Lung microvascular endothelial cell (primary cell): ENCODE measurements at regions not wholly inside any gene's neighbourhood (a gene's known extent, or its start where the extent isn't known, plus 50 kb on each side); places are given as distances from the start of the nearest gene placed in this dataset.
A peak's percentile ranks its signal among the peaks of the same experiment; 100 is the strongest.
"Not testable (repeated sequence)": the region's sequence is repeated elsewhere in the genome, so short reads cannot be mapped to it uniquely, and the experiment has no call there.

Experiments
- DNase-seq, 2 donors: peaks; one replicate each; pipeline versions ENCODE4 v3.0.0 to v3.0.0-alpha.2; 2010; ENCODE audit warnings: low read depth in 2 of 2

- no peak for DNase-seq
Measured at GRCh38 chr3:159039286-159039685, 237.4 kb downstream of the MFSD1 start.

GRCh38 chr3:159045279-159045885 lies 243.5 kb downstream of the MFSD1 start:
- no peak for DNase-seq

GRCh38 chr3:159047361-159047760 lies 245.5 kb downstream of the MFSD1 start:
- no peak for DNase-seq

DNA sequence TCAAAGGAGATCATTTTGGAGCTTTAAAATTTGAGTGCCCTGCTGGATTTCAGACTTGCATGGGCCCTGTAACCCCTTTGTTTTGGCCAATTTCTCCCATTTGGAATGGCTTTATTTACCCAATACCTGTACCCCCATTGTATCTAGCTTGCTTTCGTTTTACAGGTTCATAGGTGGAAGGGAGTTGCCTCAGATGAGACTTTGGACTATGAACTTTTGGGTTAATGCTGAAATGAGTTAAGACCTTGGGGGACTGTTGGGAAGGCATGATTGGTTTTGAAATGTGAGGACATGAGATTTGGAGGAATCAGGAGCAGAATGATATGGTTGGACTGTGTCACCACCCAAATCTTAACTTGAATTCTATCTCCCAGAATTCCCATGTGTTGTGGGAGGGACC lies 250.6 kb downstream of the MFSD1 start:
- DNase-seq, result not testable (repeated sequence)

- DNase-seq, result no peak
Measured at GRCh38 chr3:159057621-159058020, 255.8 kb downstream of the MFSD1 start.

DNA sequence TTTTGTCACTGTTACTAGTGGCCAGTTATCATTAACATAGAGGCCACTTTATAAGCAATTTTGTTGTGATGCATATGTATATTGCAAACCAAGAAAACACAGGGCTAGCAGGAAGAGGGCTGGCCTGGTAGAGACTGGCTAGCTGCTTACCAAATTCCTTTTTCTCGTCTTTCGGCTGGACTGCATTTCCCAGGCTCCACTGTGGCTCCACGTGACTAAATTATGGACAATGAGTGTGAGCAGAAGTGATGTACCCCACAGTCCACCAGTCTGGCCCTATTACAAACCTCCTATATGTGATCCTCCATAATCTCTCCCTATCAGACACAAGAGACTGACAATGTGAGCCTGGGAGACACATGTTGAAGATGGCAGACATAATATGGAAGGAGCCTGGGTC lies 257.0 kb downstream of the MFSD1 start:
- DNase-seq, result no peak

- DNase-seq, result no peak
Measured at GRCh38 chr3:159059395-159059794, 257.5 kb downstream of the MFSD1 start.

- DNase-seq, result no peak
Measured at GRCh38 chr3:159062734-159063410, 261.0 kb downstream of the MFSD1 start.

DNA sequence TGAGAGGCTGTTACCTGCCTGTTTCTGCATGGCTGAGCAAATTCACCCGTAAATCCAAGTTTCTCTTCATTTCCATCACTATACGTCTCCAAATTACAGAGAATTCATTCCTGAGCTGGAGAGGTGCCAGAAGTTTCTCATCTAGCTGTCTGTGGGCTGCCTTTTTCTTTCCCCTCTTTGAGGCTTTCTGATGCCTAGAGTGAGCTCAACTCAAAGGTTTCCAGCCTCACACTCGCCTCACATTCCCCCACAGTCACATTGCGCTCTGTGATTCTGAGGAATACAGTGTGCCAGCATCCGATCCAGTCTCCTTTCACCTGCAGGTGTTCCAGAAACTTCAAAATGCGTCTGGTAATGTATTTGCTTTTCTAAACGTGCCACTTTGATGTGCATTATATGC lies 267.2 kb downstream of the MFSD1 start, which contains the start of gene IQCJ:
Gene IQCJ, plus strand, starts transcription at position 229 of the 400 bp plus-strand sequence.
- no peak for DNase-seq

GRCh38 chr3:159069866-159070425 lies 268.1 kb downstream of the MFSD1 start:
- no peak for DNase-seq

DNA sequence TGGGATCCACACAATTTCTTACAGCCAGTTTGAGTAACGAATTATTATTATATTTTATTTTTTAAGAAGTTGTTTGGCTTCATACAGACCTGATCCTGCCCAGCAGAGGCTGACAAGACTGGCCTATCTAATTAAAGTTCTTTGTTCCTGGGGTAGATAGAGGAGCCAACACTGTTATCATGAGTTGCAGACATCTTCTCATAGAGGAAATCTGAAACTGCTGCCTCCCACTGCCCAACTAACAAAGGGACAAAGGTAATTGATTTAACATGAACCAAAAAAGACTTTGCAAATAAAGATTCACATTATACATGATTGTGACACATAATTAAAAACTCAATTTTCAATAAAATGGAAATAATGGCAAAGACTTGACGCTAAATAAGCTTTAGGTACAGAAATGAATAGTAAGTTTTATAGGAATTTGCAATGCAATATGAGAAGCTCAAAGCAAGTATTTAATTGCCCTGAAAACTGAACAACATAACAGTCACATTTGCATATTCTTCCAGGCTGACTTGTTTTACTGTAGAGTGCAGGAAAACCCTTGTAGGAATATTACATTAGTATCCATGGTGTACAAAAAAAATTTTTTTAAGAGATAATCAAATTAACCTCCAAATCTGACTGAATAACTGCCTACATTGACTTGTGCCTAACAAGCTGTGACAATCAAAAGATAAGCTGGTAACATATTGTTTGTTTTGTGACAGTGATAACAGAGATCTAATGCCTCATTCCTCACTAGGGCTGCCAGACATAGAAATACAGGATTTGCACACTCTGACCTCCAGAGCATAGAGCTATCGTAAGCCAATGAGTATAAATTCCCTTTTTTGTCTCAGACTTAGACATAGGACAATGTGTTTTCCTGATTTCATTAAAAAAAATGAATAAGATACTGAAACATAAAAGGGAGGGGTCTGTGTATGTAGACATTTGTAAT lies 273.2 kb downstream of the MFSD1 start:
- no peak for DNase-seq

DNA sequence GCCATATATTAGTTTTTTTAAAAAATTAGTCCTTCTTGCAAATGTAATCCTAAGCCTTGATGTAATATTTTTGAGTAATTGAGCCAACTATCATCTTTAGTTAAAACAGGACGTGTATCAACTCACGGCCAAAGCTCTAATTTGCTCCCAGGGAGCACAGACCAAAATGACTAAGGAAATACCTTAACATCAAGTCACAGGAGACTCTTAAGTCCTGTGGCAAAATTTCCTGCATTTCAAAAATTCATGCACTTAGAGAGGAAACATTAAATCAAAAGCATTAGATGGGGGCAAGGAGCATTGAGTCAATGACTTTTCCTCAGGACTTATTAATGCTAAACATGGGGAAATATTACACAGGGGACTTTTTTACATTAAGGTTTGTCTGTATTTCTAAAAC lies 276.0 kb downstream of the MFSD1 start:
- DNase-seq, result peak in 1 of 2 donors; percentile 78

GRCh38 chr3:159080256-159080655 lies 278.4 kb downstream of the MFSD1 start:
- DNase-seq, result no peak

DNA sequence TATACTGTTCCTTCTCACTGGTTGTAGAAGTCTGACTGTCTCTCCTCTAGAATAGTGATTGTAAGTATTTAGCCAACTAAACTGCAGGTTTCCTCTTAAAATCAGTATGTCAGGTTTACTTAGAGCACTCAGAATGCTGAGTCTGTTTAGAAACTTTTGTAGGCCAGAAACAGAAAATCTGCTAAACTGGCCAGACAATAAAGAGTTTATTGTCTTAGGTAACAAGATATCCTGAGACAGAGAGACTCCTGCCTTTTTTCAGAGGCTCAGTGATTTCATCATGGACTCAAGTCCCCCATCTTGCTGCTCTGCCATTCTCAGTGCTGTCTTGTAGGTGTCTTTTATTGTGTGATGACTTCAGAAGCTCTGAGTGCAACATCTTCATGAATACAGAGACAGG lies 279.0 kb downstream of the MFSD1 start:
- no peak for DNase-seq

DNA sequence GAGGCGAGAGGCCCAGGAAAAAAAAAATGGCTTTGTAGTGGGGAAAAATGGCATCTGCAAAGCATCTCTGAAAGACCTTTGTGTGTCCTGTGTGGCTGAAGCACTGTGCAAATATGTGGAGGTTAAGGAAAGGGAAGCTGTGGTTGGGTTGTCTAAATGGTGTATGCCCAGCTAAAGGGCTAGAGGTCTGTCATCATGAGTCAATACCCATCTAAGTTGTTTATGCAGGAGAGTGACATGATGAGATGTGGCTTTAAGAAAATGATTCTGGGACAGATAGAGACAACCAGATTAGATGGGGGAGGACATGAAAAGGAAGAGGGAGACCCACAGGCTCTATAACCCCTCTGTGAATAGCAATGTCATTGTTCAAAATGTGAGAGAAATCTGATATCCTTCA lies 280.7 kb downstream of the MFSD1 start:
- DNase-seq, result peak in 1 of 2 donors; percentile 86

DNA sequence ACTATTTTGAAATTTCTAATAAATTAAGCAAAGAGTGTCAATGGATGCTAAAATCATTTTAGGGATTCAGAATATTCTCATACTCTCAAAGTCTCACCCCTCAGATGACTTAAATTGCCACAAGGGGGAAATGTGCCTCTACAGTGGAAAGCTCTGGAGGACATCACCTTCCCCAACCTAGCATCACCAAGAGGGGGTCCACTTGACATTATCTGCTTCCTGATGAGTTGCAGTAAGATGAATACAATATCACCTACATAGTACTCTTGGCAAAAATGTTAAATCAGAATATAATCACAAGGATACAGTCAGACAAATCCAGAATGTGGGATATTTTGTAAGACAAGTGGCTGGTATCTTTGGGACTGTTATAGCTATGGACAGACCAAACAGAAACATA lies 290.1 kb downstream of the MFSD1 start:
- DNase-seq, result no peak

- DNase-seq, result no peak
Measured at GRCh38 chr3:159102001-159102400, 300.1 kb downstream of the MFSD1 start.

DNA sequence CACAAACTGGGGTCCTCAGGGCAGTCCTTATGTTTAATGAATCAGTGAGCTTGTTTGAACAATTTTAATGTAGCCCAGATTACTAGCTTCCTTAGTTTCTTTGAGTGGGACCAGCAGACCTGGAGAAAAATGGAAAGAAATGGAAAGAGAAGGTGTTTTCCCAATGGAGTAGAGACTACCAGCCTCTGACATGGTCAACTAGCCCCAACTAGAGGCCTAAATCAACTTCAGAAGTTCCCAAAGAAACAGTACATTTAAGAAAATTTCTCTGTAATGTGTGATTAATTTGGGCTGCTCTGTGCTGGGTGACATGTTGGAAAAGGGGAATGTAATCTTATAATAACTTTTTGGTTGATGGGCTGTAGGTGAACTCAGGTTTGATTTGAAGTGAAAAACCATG lies 310.9 kb downstream of the MFSD1 start:
- no peak for DNase-seq

DNA sequence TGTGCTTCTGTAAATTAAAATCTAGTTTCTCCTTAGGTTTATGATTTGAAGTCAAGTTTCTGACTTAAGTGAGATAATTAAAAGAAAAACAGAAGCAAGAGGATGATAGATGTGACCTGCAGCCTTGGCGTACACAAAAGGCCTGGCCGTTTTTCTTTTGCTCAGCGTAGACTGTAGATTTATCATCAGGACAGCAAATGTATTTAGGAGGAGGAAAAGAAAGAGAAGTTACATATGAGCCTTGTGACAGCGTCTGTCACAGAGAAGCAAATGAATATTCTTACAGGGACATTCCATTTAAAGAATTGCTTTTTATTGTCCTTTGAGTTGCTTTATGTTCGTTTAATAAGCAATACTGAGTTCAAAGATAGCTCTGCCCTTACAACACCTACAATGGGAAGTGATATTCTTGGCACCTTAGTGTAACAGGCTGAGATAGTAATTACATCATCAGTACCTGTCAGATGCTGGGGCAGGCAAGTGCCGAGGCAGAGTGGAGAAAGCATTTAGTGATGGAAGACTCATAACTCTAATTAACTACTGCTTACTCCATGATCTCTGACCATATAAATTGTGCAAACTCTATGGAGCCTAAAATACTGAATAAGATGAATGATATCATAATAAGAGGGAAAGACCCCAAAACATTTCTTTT lies 311.5 kb downstream of the MFSD1 start:
- DNase-seq, result no peak

DNA sequence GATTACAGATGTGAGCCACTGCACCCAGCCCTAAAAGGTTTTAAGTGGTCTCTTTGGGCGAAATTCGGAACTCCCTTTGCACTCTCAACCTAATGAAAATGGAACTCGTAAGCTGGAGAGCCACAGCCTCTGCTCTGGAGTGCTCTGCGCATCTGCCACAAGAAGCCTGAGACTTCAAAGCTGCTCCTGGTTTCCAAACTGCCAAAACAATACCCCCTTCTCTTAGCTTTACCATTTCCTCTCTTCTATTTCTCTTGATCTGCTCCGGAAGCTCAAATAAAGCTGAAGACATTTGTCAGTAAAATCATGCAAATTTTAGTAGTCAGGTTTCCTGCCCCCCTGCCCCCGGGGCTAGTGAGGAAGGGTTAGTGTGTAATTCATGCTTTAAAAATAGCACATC lies 312.7 kb downstream of the MFSD1 start:
- peak in 1 of 2 donors; percentile 21 for DNase-seq

DNA sequence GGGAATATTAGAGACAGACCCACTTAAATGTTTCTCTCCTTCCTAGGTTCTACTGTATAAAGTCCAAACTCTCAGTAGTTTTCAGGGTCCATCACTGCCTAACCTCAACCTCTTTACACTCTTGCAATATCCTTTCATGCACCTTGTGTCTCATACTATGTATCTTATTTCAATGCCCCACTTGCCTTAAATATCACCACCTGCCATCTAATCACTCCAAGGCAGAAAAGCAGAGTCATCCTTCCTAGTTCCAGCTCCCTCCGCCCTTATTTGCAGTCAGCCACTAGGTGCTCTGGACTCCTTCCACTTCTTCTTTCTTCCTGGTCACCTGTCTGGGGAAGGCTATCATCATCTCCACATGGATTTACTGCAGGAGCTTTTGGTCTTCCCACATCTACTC lies 322.0 kb downstream of the MFSD1 start:
- DNase-seq, result no peak
